Aorta (tissue), 5 donors: ENCODE measurements at regions not wholly inside any gene's neighbourhood (a gene's known extent, or its start where the extent isn't known, plus 50 kb on each side); places are given as distances from the start of the nearest gene placed in this dataset.

ENCODE experiments used
- ATAC-seq: fragments of 200-7000 bp; cut with Tn5 transposase; one replicate; pipeline ENCODE4 v1.9.1; 2022; ENCODE audit warnings: moderate library complexity; ENCODE audit not compliant: low FRiP score
- DNase-seq, 2 donors: peaks; one replicate each; pipeline ENCODE4 v3.0.0-alpha.2; 2020
- H3K27ac ChIP-seq, 2 donors: one replicate each; pipeline ENCODE4 v1.5.1; 2013; ENCODE audit warnings: low read length in 2 of 2, mild to moderate bottlenecking in 2 of 2, moderate library complexity in 2 of 2, control low read depth in 1 of 2, inconsistent platforms in 1 of 2, low read depth in 1 of 2
- H3K27me3 ChIP-seq, 2 donors: one replicate each; pipeline ENCODE4 v1.6.1; 2013; ENCODE audit warnings: control low read depth in 1 of 2, low read length in 1 of 2, mild to moderate bottlenecking in 1 of 2, moderate library complexity in 1 of 2; ENCODE audit not compliant: insufficient read depth in 2 of 2, control insufficient read depth in 1 of 2
- H3K36me3 ChIP-seq, 2 donors: one replicate each; pipeline ENCODE4 v1.6.1; 2013; ENCODE audit warnings: control low read depth in 1 of 2, low read length in 1 of 2, mild to moderate bottlenecking in 1 of 2; ENCODE audit not compliant: insufficient read depth in 2 of 2, control insufficient read depth in 1 of 2
- H3K4me1 ChIP-seq, 2 donors: one replicate each; pipeline ENCODE4 v1.6.1; 2013; ENCODE audit warnings: low read length in 2 of 2, control low read depth in 1 of 2, mild to moderate bottlenecking in 1 of 2, moderate library complexity in 1 of 2; ENCODE audit not compliant: insufficient read depth in 2 of 2, control insufficient read depth in 1 of 2
- H3K4me3 ChIP-seq, 2 donors: one replicate each; pipeline ENCODE4 v1.5.1; 2013; ENCODE audit warnings: low read length in 2 of 2, control low read depth in 1 of 2, mild to moderate bottlenecking in 1 of 2
- H3K9me3 ChIP-seq: one replicate; pipeline ENCODE4 v1.6.1; 2013; ENCODE audit warnings: mild to moderate bottlenecking, low read length; ENCODE audit not compliant: control insufficient read depth
- WGBS, 2 donors: extraction: QIAGEN DNeasy Blood & Tissue Kit; methylation state at CpG; one replicate each; pipeline ENCODE4 v1.1.7; 2013; 5-methylcytosine and 5-hydroxymethylcytosine counted together
- intact Hi-C, 2 donors: fragments of 100-400 bp; cut with DNase I; formaldehyde crosslinking; loops; one replicate each; pipeline versions ENCODE4 v1.14.2 to v1.15.0; 2022
- donor health status: healthy with polysubstance abuse.
- donor health status: Bipolar disorder and iron deficiency.
- donor health status: DM: no; HTN: no; CAD: no.
- donor health status: DM: no; HTN: no; CAD: no.
- donor health status: DM: yes; HTN: yes; CAD: no.

- H3K27ac ChIP-seq, result no peak overlapping the region
- intact Hi-C loops, result no loop called here
- H3K9me3 ChIP-seq, result no peaks in the 10 kb centered on the region
- H3K27me3 ChIP-seq, result no peaks in the 10 kb centered on the region
- no peak for DNase-seq
- WGBS, 2 donors, result 70 to 82% methylated on average over 2 of the region's 2 CpGs
- no peaks in the 10 kb centered on the region for H3K36me3 ChIP-seq
- no peak for ATAC-seq
- H3K4me1 ChIP-seq, result peaks cover 0 to 1% of the 10 kb centered on the region in 2 donors
- H3K4me3 ChIP-seq, result no peak overlapping the region
These were observed 146.0 kb upstream of the PHACTR1 start for GRCh38 chr6:12570461-12571030.

GRCh38 chr6:12572896-12573827 lies 143.4 kb upstream of the PHACTR1 start:
- H3K27ac ChIP-seq, result no peak overlapping the region
- no peak for ATAC-seq
- intact Hi-C loops, result no loop called here
- peaks cover 0 to 1% of the 10 kb centered on the region in 2 donors for H3K4me1 ChIP-seq
- H3K9me3 ChIP-seq, result no peaks in the 10 kb centered on the region
- H3K27me3 ChIP-seq, result no peaks in the 10 kb centered on the region
- H3K4me3 ChIP-seq, result no peak overlapping the region
- no peak for DNase-seq
- H3K36me3 ChIP-seq, result no peaks in the 10 kb centered on the region
- WGBS, 2 donors, result 50 to 52% methylated on average over 4 of the region's 4 CpGs

- H3K27ac ChIP-seq, result no peak overlapping the region
- peaks cover 0 to 1% of the 10 kb centered on the region in 2 donors for H3K4me1 ChIP-seq
- H3K27me3 ChIP-seq, result no peaks in the 10 kb centered on the region
- ATAC-seq (no peak), DNase-seq (no peak)
- intact Hi-C loops, result no loop called here
- H3K36me3 ChIP-seq, result no peaks in the 10 kb centered on the region
- H3K4me3 ChIP-seq, result no peak overlapping the region
- WGBS, 2 donors, result 64 to 68% methylated on average over 4 of the region's 4 CpGs
- no peaks in the 10 kb centered on the region for H3K9me3 ChIP-seq
These were observed 140.6 kb upstream of the PHACTR1 start for GRCh38 chr6:12575961-12576360.

GRCh38 chr6:12576389-12576788 lies 140.2 kb upstream of the PHACTR1 start:
- Histone ChIP-seq H3K4me1 (peaks cover 0 to 1% of the 10 kb centered on the region in 2 donors), H3K27me3 (no peaks in the 10 kb centered on the region), H3K36me3 (no peaks in the 10 kb centered on the region), H3K27ac (no peak overlapping the region), H3K9me3 (no peaks in the 10 kb centered on the region), H3K4me3 (no peak overlapping the region)
- no peak for DNase-seq
- intact Hi-C loops, result no loop called here
- no peak for ATAC-seq
- WGBS, 2 donors, result 54 to 71% methylated on average over 2 of the region's 2 CpGs

- Histone ChIP-seq H3K36me3 (no peaks in the 10 kb centered on the region), H3K27me3 (no peaks in the 10 kb centered on the region), H3K4me1 (peaks cover 0 to 1% of the 10 kb centered on the region in 2 donors), H3K27ac (no peak overlapping the region), H3K9me3 (no peaks in the 10 kb centered on the region), H3K4me3 (no peak overlapping the region)
- intact Hi-C loops, result no loop called here
- ATAC-seq (no peak), DNase-seq (no peak)
- 87 to 88% methylated on average over 8 of the region's 8 CpGs for WGBS, 2 donors
These were observed 139.3 kb upstream of the PHACTR1 start for GRCh38 chr6:12577124-12577850.

GRCh38 chr6:12578097-12578496 lies 138.5 kb upstream of the PHACTR1 start:
- H3K27me3 ChIP-seq, result no peaks in the 10 kb centered on the region
- no peaks in the 10 kb centered on the region for H3K9me3 ChIP-seq
- ATAC-seq, result no peak
- H3K4me3 ChIP-seq, result no peak overlapping the region
- H3K27ac ChIP-seq, result no peak overlapping the region
- no peak for DNase-seq
- intact Hi-C loops, result no loop called here
- H3K4me1 ChIP-seq, result peaks cover 0 to under 1% of the 10 kb centered on the region in 2 donors
- no peaks in the 10 kb centered on the region for H3K36me3 ChIP-seq

- no peak for ATAC-seq
- Histone ChIP-seq H3K4me3 (no peak overlapping the region), H3K27ac (no peak overlapping the region), H3K27me3 (no peaks in the 10 kb centered on the region), H3K4me1 (no peaks in the 10 kb centered on the region), H3K36me3 (no peaks in the 10 kb centered on the region), H3K9me3 (no peaks in the 10 kb centered on the region)
- intact Hi-C loops, result no loop called here
- 95 to 96% methylated on average over 3 of the region's 3 CpGs for WGBS, 2 donors
- no peak for DNase-seq
These were observed 137.8 kb upstream of the PHACTR1 start for GRCh38 chr6:12578751-12579150.

- Histone ChIP-seq H3K4me1 (no peaks in the 10 kb centered on the region), H3K27ac (no peak overlapping the region), H3K27me3 (no peaks in the 10 kb centered on the region), H3K36me3 (no peaks in the 10 kb centered on the region), H3K4me3 (no peak overlapping the region), H3K9me3 (no peaks in the 10 kb centered on the region)
- intact Hi-C loops, result no loop called here
- DNase-seq (no peak), ATAC-seq (no peak)
- 97% methylated on average over 3 of the region's 3 CpGs for WGBS, 2 donors
These were observed 136.3 kb upstream of the PHACTR1 start for GRCh38 chr6:12580290-12580689.
